Endothelial cell of umbilical vein (primary cell): ENCODE measurements at regions not wholly inside any gene's neighbourhood (a gene's known extent, or its start where the extent isn't known, plus 50 kb on each side); places are given as distances from the start of the nearest gene placed in this dataset.

ENCODE experiments used
- BruUV-seq: library from RNA; stranded (reverse); fragments of 400-500 nt; replicated peaks from 2 replicates; lab custom pipeline; 2021; lab: Mats Ljungman, UMichigan
- CTCF ChIA-PET: fragments of 300-600, 350-600 bp; sonication (Branson Sonifier 250); formaldehyde crosslinking; loops from one replicate; lab custom pipeline; 2021; ENCODE audit warnings: antibody characterized with exemption, inconsistent platforms; lab: Charles Lee
- POLR2A ChIA-PET: fragments of 300-600, 350-600 bp; sonication (Branson Sonifier 250); formaldehyde crosslinking; loops from one replicate; lab custom pipeline; 2021; ENCODE audit warnings: antibody characterized with exemption, inconsistent platforms; lab: Charles Lee
- DNase-seq: peaks from one replicate; pipeline ENCODE4 v3.0.0-alpha.2; 2011; ENCODE audit warnings: low read depth, low spot score
- FAIRE-seq: peaks from 2 replicates; lab custom pipeline; 2011; peaks lifted over from hg19 to GRCh38; lab: Jason Lieb, UNC
- H2AFZ ChIP-seq: 2 replicates; pipeline ENCODE4 v1.6.0; 2012; ENCODE audit warnings: low read depth, low read length, control low read depth, inconsistent platforms
- H3K27ac ChIP-seq: 2 replicates; pipeline ENCODE4 v1.5.1; 2011; ENCODE audit warnings: low read depth, mild to moderate bottlenecking, control low read depth, low read length, moderate library complexity; ENCODE audit not compliant: insufficient read depth
- H3K27me3 ChIP-seq, 2 experiments: 2 replicates each; pipeline versions ENCODE4 v1.6.0 to v1.6.1; 2011; ENCODE audit warnings: low read length in 2 of 2, mixed read lengths in 1 of 2; ENCODE audit not compliant: control insufficient read depth in 2 of 2, insufficient read depth in 2 of 2
- H3K36me3 ChIP-seq, 2 experiments: 2 replicates in 1 of 2; 3 replicates in 1 of 2; pipeline ENCODE4 v1.5.1; 2011; ENCODE audit warnings: low read length in 2 of 2, mild to moderate bottlenecking in 1 of 2, moderate library complexity in 1 of 2; ENCODE audit not compliant: control insufficient read depth in 2 of 2, insufficient read depth in 2 of 2; ENCODE audit errors: extremely low read depth in 1 of 2
- H3K4me1 ChIP-seq: 3 replicates; pipeline ENCODE4 v1.5.1; 2011; ENCODE audit warnings: mild to moderate bottlenecking, low read length; ENCODE audit not compliant: control insufficient read depth, insufficient read depth; ENCODE audit errors: extremely low read depth
- H3K4me2 ChIP-seq: 2 replicates; pipeline ENCODE4 v1.6.1; 2011; ENCODE audit warnings: low read length, control low read depth, mixed read lengths; ENCODE audit not compliant: insufficient read depth
- H3K4me3 ChIP-seq, 3 experiments: fragments of 200-600 bp in 1 of 3; sonication (generic), shearing (Covaris generic) in 1 of 3; replicated peaks in 1 of 3; 2 replicates each; pipeline ENCODE4 v1.5.1; 2011 to 2016; ENCODE audit warnings: control low read depth in 3 of 3, low read length in 3 of 3, mild to moderate bottlenecking in 2 of 3, inconsistent platforms in 1 of 3, low read depth in 1 of 3, moderate library complexity in 1 of 3; ENCODE audit not compliant: insufficient read depth in 1 of 3
- H3K79me2 ChIP-seq: 2 replicates; pipeline ENCODE4 v1.6.0; 2012; ENCODE audit warnings: low read length, inconsistent platforms; ENCODE audit not compliant: control insufficient read depth, insufficient read depth
- H3K9ac ChIP-seq: replicated peaks from 2 replicates; pipeline ENCODE3; 2011; ENCODE audit warnings: low read length, control low read depth; ENCODE audit not compliant: insufficient read depth; ENCODE audit errors: extremely low read depth
- H3K9me1 ChIP-seq: replicated peaks from 3 replicates; pipeline ENCODE4 v1.6.0; 2011; ENCODE audit warnings: mild to moderate bottlenecking, low read length; ENCODE audit not compliant: control insufficient read depth, insufficient read depth; ENCODE audit errors: extremely low read depth
- H3K9me3 ChIP-seq: replicated peaks from 2 replicates; pipeline ENCODE4 v1.5.1; 2012; ENCODE audit warnings: low read length, inconsistent platforms; ENCODE audit not compliant: control insufficient read depth, insufficient read depth
- H4K20me1 ChIP-seq: replicated peaks from 2 replicates; pipeline ENCODE3; 2011; ENCODE audit warnings: mild to moderate bottlenecking, low read length; ENCODE audit not compliant: control insufficient read depth, insufficient read depth; ENCODE audit errors: extremely low read depth
- EZH2 ChIP-seq: IDR thresholded peaks from 2 replicates; pipeline ENCODE4 v1.6.1; 2012; ENCODE audit warnings: borderline replicate concordance, low read depth, mild to moderate bottlenecking, moderate library complexity, low read length, inconsistent platforms; ENCODE audit not compliant: severe bottlenecking
- FOS ChIP-seq: IDR thresholded peaks from 2 replicates; pipeline ENCODE4 v1.6.1; 2011; ENCODE audit warnings: mild to moderate bottlenecking, low read length, moderate library complexity, borderline replicate concordance; ENCODE audit not compliant: insufficient read depth
- GATA2 ChIP-seq: IDR thresholded peaks from 2 replicates; pipeline ENCODE4 v1.7.0; 2011; ENCODE audit warnings: low read depth, mild to moderate bottlenecking, moderate library complexity, mixed read lengths, low read length; ENCODE audit not compliant: insufficient read length, insufficient read depth
- JUN ChIP-seq: IDR thresholded peaks from 2 replicates; pipeline ENCODE4 v1.6.1; 2011; ENCODE audit warnings: borderline replicate concordance, low read depth; ENCODE audit not compliant: insufficient read length, insufficient read depth
- MYC ChIP-seq: IDR thresholded peaks from one replicate; pipeline ENCODE4 v1.6.1; 2011; ENCODE audit warnings: mild to moderate bottlenecking, low read depth, low read length
- POLR2A ChIP-seq: IDR thresholded peaks from 2 replicates; pipeline ENCODE4 v1.6.1; 2012; ENCODE audit warnings: low read depth, mild to moderate bottlenecking, control low read depth, low read length
- POLR2AphosphoS5 ChIP-seq: IDR thresholded peaks from 2 replicates; pipeline ENCODE4 v1.6.1; 2012; ENCODE audit warnings: low read depth, mild to moderate bottlenecking, control low read depth, low read length, moderate library complexity; ENCODE audit not compliant: insufficient read depth
- dilution Hi-C: fragments of 300-500 bp; cut with MboI; formaldehyde crosslinking; loops from one replicate; pipeline ENCODE4 v1.15.0; 2019; ENCODE audit warnings: low sequenced_read_pairs; ENCODE audit not compliant: extremely low pct_ligation_motif_present
- intact Hi-C: fragments of 100-400 bp; cut with micrococcal nuclease; formaldehyde crosslinking; loops from one replicate; pipeline ENCODE4 v1.10.0; 2022
- TF ChIP-seq, protein P1 (sequence below): IDR thresholded peaks from 2 replicates; pipeline ENCODE4 v1.6.1; 2011; ENCODE audit not compliant: insufficient read depth, insufficient read length
- TF ChIP-seq, protein P2 (sequence below), 2 donors: IDR thresholded peaks; 1 replicate in 1 of 2; 2 replicates in 1 of 2; pipeline ENCODE4 v1.5.1; 2011; ENCODE audit warnings: low read length in 2 of 2, mild to moderate bottlenecking in 2 of 2, moderate library complexity in 2 of 2, control low read depth in 1 of 2, inconsistent platforms in 1 of 2, low read depth in 1 of 2; ENCODE audit not compliant: insufficient read depth in 1 of 2; ENCODE audit errors: extremely low read depth in 1 of 2

DNA sequence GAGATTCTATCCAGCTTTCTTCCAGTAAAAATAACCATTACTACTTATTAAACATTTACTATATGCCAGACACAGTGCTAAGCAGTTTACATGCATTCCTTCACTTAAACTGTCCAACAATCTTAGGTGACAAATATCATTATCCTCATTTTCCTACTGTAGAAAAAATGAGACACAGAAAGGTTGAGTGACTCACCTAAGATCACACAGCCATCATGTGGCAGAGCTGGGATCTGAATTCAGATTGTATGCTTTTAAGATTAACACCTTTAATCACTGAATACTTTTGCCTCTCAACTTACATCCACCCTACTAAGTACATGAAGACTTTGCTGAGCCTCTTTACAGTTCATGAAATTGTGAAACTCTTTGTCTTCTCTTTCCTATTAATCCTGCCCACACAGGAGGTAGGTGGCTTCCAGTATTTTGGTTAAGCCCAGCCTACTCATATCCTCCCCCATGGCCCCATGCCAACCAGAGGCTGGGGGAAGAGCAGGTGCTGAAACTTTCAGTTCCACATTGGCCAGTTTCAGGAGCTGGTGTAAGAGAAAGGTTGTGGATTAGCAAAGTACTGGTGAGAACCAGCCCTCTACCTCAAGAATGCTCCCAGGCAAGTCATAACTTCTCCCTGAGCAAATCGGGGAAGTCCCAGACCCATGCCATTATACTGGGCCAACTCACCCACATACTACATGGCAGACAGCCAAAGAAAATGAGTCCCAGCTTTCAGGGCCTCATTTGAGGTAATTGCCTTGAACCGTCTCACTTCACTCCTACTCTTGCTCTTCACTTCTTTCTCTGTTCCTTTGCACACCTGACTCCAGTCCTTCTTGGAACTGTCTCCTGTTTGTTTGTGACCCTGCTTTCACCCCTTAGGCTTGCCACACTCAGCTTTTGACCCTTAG lies 211.1 kb downstream of the GUCY2F start:
- POLR2A ChIA-PET = no interaction called here
- no peak overlapping the region for H2AFZ ChIP-seq
- no peak overlapping the region for H3K4me2 ChIP-seq
- CTCF ChIA-PET = no interaction called here
- H3K36me3 ChIP-seq = no peaks in the 10 kb centered on the region
- no peaks in the 10 kb centered on the region for H3K9me1 ChIP-seq
- H3K27me3 ChIP-seq = peaks cover 0 to 9% of the 10 kb centered on the region in 2 experiments
- DNase-seq (no peak), FAIRE-seq (no peak)
- no peaks in the 10 kb centered on the region for H3K79me2 ChIP-seq
- dilution Hi-C loops (no loop called here), intact Hi-C loops (no loop called here)
- H3K4me3 ChIP-seq = no peak overlapping the region
- H3K9ac ChIP-seq = no peak overlapping the region
- H3K4me1 ChIP-seq = no peaks in the 10 kb centered on the region
- TF ChIP-seq GATA2 (no peak), POLR2A (no peak), EZH2 (no peak), POLR2AphosphoS5 (no peak), JUN (no peak), MYC (no peak), FOS (no peak)
- TF ChIP-seq, protein P1, sequence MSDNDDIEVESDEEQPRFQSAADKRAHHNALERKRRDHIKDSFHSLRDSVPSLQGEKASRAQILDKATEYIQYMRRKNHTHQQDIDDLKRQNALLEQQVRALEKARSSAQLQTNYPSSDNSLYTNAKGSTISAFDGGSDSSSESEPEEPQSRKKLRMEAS = no peak
- TF ChIP-seq, protein P2, sequence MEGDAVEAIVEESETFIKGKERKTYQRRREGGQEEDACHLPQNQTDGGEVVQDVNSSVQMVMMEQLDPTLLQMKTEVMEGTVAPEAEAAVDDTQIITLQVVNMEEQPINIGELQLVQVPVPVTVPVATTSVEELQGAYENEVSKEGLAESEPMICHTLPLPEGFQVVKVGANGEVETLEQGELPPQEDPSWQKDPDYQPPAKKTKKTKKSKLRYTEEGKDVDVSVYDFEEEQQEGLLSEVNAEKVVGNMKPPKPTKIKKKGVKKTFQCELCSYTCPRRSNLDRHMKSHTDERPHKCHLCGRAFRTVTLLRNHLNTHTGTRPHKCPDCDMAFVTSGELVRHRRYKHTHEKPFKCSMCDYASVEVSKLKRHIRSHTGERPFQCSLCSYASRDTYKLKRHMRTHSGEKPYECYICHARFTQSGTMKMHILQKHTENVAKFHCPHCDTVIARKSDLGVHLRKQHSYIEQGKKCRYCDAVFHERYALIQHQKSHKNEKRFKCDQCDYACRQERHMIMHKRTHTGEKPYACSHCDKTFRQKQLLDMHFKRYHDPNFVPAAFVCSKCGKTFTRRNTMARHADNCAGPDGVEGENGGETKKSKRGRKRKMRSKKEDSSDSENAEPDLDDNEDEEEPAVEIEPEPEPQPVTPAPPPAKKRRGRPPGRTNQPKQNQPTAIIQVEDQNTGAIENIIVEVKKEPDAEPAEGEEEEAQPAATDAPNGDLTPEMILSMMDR (IDR thresholded peaks at IDR 0.05; ENCODE audit: extremely low read depth in 1 of 2, insufficient read depth in 1 of 2, low read depth in 1 of 2, low read length in 2 of 2) = no peak
- BruUV-seq = no TSS peak
- H4K20me1 ChIP-seq = no peaks in the 10 kb centered on the region
- no peak overlapping the region for H3K27ac ChIP-seq
- no peaks in the 10 kb centered on the region for H3K9me3 ChIP-seq
